ENCODE measurements at regions not wholly inside any gene's neighbourhood (a gene's known extent, or its start where the extent isn't known, plus 50 kb on each side); places are given as distances from the start of the nearest gene placed in this dataset.

DNA sequence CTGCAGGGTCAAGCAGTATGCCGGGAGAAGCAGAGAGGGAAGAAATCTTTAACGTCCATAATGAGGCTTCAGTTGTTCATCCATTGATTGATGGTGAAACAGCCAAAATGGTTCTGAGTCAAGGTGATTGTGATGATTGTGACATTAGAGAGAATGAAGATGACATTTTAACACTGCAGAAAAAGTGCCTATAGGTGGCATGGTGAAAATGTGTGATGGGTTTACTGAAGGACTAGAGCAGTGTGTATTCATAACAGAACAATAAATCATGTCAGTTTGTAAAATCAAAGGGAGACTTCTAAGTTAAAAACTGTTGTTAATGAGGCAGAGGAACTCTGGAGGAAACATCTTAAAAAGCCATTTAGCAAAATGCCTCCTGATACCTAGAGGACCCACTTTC, 57.7 kb upstream of the CAND1 start:
- dilution Hi-C loops (cut with MboI; ENCODE audit: extremely low pct_ligation_motif_present, low sequenced_read_pairs), result no loop called here
- no peak for FAIRE-seq

DNA sequence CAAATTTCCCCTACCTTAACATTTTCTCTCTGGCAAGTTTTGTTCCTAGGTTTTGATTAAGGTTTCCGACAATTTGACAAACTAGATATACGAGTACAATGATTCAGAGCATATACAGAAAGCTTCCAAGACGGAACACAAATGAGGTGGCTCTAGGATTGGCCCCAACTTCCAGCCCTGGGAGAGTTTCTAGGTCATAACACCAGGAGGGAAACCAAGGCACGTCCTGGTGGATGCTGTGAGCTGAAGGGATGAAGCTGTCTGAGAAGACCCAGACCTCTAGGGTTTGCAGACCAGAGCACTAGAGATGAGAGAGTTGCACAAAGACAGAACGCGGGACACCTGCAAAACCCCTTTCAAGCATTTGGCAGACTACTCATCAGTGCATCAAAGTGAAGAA, 51.5 kb upstream of the CAND1 start:
- no peak overlapping the region for H3K9ac ChIP-seq (replicated peaks; ENCODE audit: extremely low read depth, insufficient read depth, low read length)
- H3K4me2 ChIP-seq (ENCODE audit: insufficient read depth, low read length), result no peak overlapping the region
- no peaks in the 10 kb centered on the region for H3K27me3 ChIP-seq (ENCODE audit: control insufficient read depth in 2 of 2, insufficient read depth in 2 of 2, low read length in 2 of 2)
- no peak overlapping the region for H3K4me3 ChIP-seq (replicated peaks in 1 of 3; ENCODE audit: insufficient read depth in 1 of 3, low read depth in 1 of 3, low read length in 3 of 3)
- H3K9me1 ChIP-seq (replicated peaks; ENCODE audit: control insufficient read depth, extremely low read depth, insufficient read depth, low read length), result no peaks in the 10 kb centered on the region
- intact Hi-C loops (cut with micrococcal nuclease), result no loop called here
- H3K9me3 ChIP-seq (replicated peaks; ENCODE audit: control insufficient read depth, insufficient read depth, low read length), result no peaks in the 10 kb centered on the region
- TF ChIP-seq FOS (IDR thresholded peaks at IDR 0.05; ENCODE audit: borderline replicate concordance, insufficient read depth, low read length) (no peak), GATA2 (IDR thresholded peaks at IDR 0.05; ENCODE audit: insufficient read depth, insufficient read length, low read depth, low read length) (no peak), POLR2A (IDR thresholded peaks at IDR 0.05; ENCODE audit: low read depth, low read length) (no peak), POLR2AphosphoS5 (IDR thresholded peaks at IDR 0.05; ENCODE audit: insufficient read depth, low read depth, low read length) (no peak)
- TF ChIP-seq, protein P1, sequence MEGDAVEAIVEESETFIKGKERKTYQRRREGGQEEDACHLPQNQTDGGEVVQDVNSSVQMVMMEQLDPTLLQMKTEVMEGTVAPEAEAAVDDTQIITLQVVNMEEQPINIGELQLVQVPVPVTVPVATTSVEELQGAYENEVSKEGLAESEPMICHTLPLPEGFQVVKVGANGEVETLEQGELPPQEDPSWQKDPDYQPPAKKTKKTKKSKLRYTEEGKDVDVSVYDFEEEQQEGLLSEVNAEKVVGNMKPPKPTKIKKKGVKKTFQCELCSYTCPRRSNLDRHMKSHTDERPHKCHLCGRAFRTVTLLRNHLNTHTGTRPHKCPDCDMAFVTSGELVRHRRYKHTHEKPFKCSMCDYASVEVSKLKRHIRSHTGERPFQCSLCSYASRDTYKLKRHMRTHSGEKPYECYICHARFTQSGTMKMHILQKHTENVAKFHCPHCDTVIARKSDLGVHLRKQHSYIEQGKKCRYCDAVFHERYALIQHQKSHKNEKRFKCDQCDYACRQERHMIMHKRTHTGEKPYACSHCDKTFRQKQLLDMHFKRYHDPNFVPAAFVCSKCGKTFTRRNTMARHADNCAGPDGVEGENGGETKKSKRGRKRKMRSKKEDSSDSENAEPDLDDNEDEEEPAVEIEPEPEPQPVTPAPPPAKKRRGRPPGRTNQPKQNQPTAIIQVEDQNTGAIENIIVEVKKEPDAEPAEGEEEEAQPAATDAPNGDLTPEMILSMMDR (IDR thresholded peaks at IDR 0.05; ENCODE audit: extremely low read depth in 1 of 2, insufficient read depth in 1 of 2, low read depth in 1 of 2, low read length in 2 of 2), result no peak
- TF ChIP-seq, protein P2, sequence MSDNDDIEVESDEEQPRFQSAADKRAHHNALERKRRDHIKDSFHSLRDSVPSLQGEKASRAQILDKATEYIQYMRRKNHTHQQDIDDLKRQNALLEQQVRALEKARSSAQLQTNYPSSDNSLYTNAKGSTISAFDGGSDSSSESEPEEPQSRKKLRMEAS (IDR thresholded peaks at IDR 0.05; ENCODE audit: insufficient read depth, insufficient read length), result no peak
- CTCF ChIA-PET, result no interaction called here
- FAIRE-seq, result no peak
- no peak overlapping the region for H3K27ac ChIP-seq (ENCODE audit: insufficient read depth, low read depth, low read length)
- no peak for DNase-seq (ENCODE audit: low read depth, low spot score)
- dilution Hi-C loops (cut with MboI; ENCODE audit: extremely low pct_ligation_motif_present, low sequenced_read_pairs), result no loop called here
- H3K36me3 ChIP-seq (ENCODE audit: control insufficient read depth in 2 of 2, extremely low read depth in 1 of 2, insufficient read depth in 2 of 2, low read length in 2 of 2), result no peaks in the 10 kb centered on the region
- no peaks in the 10 kb centered on the region for H4K20me1 ChIP-seq (replicated peaks; ENCODE audit: control insufficient read depth, extremely low read depth, insufficient read depth, low read length)
- POLR2A ChIA-PET, result no interaction called here
- no peaks in the 10 kb centered on the region for H3K4me1 ChIP-seq (ENCODE audit: control insufficient read depth, extremely low read depth, insufficient read depth, low read length)
- no peak overlapping the region for H2AFZ ChIP-seq (ENCODE audit: low read depth, low read length)
- no peaks in the 10 kb centered on the region for H3K79me2 ChIP-seq (ENCODE audit: control insufficient read depth, insufficient read depth, low read length)
- BruUV-seq (replicated peaks), result no TSS peak

More for the DNA sequence above, 57.7 kb upstream of the CAND1 start:
- no peaks in the 10 kb centered on the region for H3K9me3 ChIP-seq (replicated peaks; ENCODE audit: control insufficient read depth, insufficient read depth, low read length)
- ChIA-PET POLR2A (no interaction called here), CTCF (interaction anchor here (0.6 kb wide), 1 partner anchor 15 kb away, joined by 4 read pairs; no protein-coding TSS in a partner anchor)
- TF ChIP-seq JUN (IDR thresholded peaks at IDR 0.05; ENCODE audit: borderline replicate concordance, insufficient read depth, insufficient read length, low read depth), result no peak
- TF ChIP-seq, protein P2 (IDR thresholded peaks at IDR 0.05; ENCODE audit: insufficient read depth, insufficient read length), result no peak
- no peak for TF ChIP-seq EZH2 (IDR thresholded peaks at IDR 0.05; ENCODE audit: borderline replicate concordance, low read depth, low read length, severe bottlenecking)
- no peak for TF ChIP-seq FOS (IDR thresholded peaks at IDR 0.05; ENCODE audit: borderline replicate concordance, insufficient read depth, low read length)
- no peak for TF ChIP-seq MYC (IDR thresholded peaks at IDR 0.05; ENCODE audit: low read depth, low read length)
- no peak for TF ChIP-seq POLR2A (IDR thresholded peaks at IDR 0.05; ENCODE audit: low read depth, low read length)
- TF ChIP-seq, protein P1 (IDR thresholded peaks at IDR 0.05; ENCODE audit: extremely low read depth in 1 of 2, insufficient read depth in 1 of 2, low read depth in 1 of 2, low read length in 2 of 2), result no peak
- H2AFZ ChIP-seq (ENCODE audit: low read depth, low read length), result no peak overlapping the region
- DNase-seq (ENCODE audit: low read depth, low spot score), result no peak
- H3K27ac ChIP-seq (ENCODE audit: insufficient read depth, low read depth, low read length), result no peak overlapping the region
- no peaks in the 10 kb centered on the region for H4K20me1 ChIP-seq (replicated peaks; ENCODE audit: control insufficient read depth, extremely low read depth, insufficient read depth, low read length)
- no peak overlapping the region for H3K9ac ChIP-seq (replicated peaks; ENCODE audit: extremely low read depth, insufficient read depth, low read length)
- H3K27me3 ChIP-seq (ENCODE audit: control insufficient read depth in 2 of 2, insufficient read depth in 2 of 2, low read length in 2 of 2), result no peaks in the 10 kb centered on the region
- H3K4me1 ChIP-seq (ENCODE audit: control insufficient read depth, extremely low read depth, insufficient read depth, low read length), result no peaks in the 10 kb centered on the region
- no peak overlapping the region for H3K4me3 ChIP-seq (replicated peaks in 1 of 3; ENCODE audit: insufficient read depth in 1 of 3, low read depth in 1 of 3, low read length in 3 of 3)
- H3K4me2 ChIP-seq (ENCODE audit: insufficient read depth, low read length), result no peak overlapping the region
- no peaks in the 10 kb centered on the region for H3K36me3 ChIP-seq (ENCODE audit: control insufficient read depth in 2 of 2, extremely low read depth in 1 of 2, insufficient read depth in 2 of 2, low read length in 2 of 2)
- no TSS peak for BruUV-seq (replicated peaks)
- no peaks in the 10 kb centered on the region for H3K79me2 ChIP-seq (ENCODE audit: control insufficient read depth, insufficient read depth, low read length)
- intact Hi-C loops (cut with micrococcal nuclease), result no loop called here
- no peaks in the 10 kb centered on the region for H3K9me1 ChIP-seq (replicated peaks; ENCODE audit: control insufficient read depth, extremely low read depth, insufficient read depth, low read length)
